T-helper 1 cell treated with Interleukin-12 subunit alpha and Interleukin-12 subunit beta and Interleukin-4 antibody, amounts not matched to agents 30 μg/mL and 1 μg/mL, for 36 hours (primary cell): ENCODE measurements at regions not wholly inside any gene's neighbourhood (a gene's known extent, or its start where the extent isn't known, plus 50 kb on each side); places are given as distances from the start of the nearest gene placed in this dataset.

Experiments used
- H3K27ac Mint-ChIP-seq: one replicate; pipeline ENCODE4 v1.8.0; 2021; ENCODE audit warnings: mild to moderate bottlenecking, mixed read lengths
- H3K27me3 Mint-ChIP-seq: one replicate; pipeline ENCODE4 v1.8.0; 2021; ENCODE audit warnings: low read depth, mixed read lengths
- H3K36me3 Mint-ChIP-seq: one replicate; pipeline ENCODE4 v1.8.0; 2021; ENCODE audit warnings: low read depth, mixed read lengths
- H3K4me1 Mint-ChIP-seq: one replicate; pipeline ENCODE4 v1.8.0; 2021; ENCODE audit warnings: low read depth, mixed read lengths
- H3K4me3 Mint-ChIP-seq: one replicate; pipeline ENCODE4 v1.8.0; 2021; ENCODE audit warnings: mild to moderate bottlenecking, moderate library complexity, mixed read lengths
- H3K9me3 Mint-ChIP-seq: one replicate; pipeline ENCODE4 v1.8.0; 2021; ENCODE audit warnings: mixed read lengths

GRCh38 chr5:68407311-68408239, 192.0 kb downstream of the PIK3R1 start:
- Mint-ChIP-seq H3K36me3 (no peaks in the 10 kb centered on the region), H3K9me3 (no peaks in the 10 kb centered on the region), H3K4me1 (peaks cover 19% of the 10 kb centered on the region), H3K27me3 (peaks cover 4% of the 10 kb centered on the region), H3K4me3 (peak overlapping the region; percentile 59), H3K27ac (peak overlapping the region; percentile 90)

GRCh38 chr5:68408345-68408871, 192.9 kb downstream of the PIK3R1 start:
- Mint-ChIP-seq H3K4me3 (no peak overlapping the region), H3K27ac (no peak overlapping the region), H3K4me1 (peaks cover 17% of the 10 kb centered on the region), H3K27me3 (peaks cover 4% of the 10 kb centered on the region), H3K9me3 (no peaks in the 10 kb centered on the region), H3K36me3 (no peaks in the 10 kb centered on the region)

DNA sequence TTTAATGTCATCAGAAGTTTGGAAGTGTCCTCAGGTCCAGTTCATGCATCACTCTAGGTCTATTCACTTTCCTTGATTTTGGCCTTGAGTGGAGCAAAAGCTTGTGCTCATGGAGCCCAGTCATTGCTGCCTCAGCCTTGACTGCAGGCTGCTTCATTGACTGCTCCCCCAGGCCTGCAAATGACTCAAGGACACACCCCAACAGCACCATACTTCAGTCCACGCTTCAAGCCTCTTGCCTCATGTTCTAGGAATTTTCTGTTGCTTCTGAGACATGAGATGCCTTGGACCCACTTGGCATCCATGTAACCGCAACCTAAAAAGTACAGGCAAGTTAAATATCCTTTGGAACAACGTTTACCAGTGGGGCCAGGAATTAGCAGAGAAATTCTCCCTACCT, 193.7 kb downstream of the PIK3R1 start:
- H3K4me3 Mint-ChIP-seq: no peak overlapping the region
- no peak overlapping the region for H3K27ac Mint-ChIP-seq
- H3K36me3 Mint-ChIP-seq: no peaks in the 10 kb centered on the region
- H3K9me3 Mint-ChIP-seq: no peaks in the 10 kb centered on the region
- H3K4me1 Mint-ChIP-seq: peaks cover 17% of the 10 kb centered on the region
- peaks cover 4% of the 10 kb centered on the region for H3K27me3 Mint-ChIP-seq

- H3K36me3 Mint-ChIP-seq: no peaks in the 10 kb centered on the region
- H3K27me3 Mint-ChIP-seq: peaks cover 8% of the 10 kb centered on the region
- no peak overlapping the region for H3K4me3 Mint-ChIP-seq
- no peak overlapping the region for H3K27ac Mint-ChIP-seq
- peaks cover 21% of the 10 kb centered on the region for H3K4me1 Mint-ChIP-seq
- no peaks in the 10 kb centered on the region for H3K9me3 Mint-ChIP-seq
Measured at GRCh38 chr5:68411161-68411560, 195.6 kb downstream of the PIK3R1 start.

- no peak overlapping the region for H3K4me3 Mint-ChIP-seq
- H3K9me3 Mint-ChIP-seq: no peaks in the 10 kb centered on the region
- H3K4me1 Mint-ChIP-seq: peaks cover 9% of the 10 kb centered on the region
- no peak overlapping the region for H3K27ac Mint-ChIP-seq
- no peaks in the 10 kb centered on the region for H3K36me3 Mint-ChIP-seq
- peaks cover 17% of the 10 kb centered on the region for H3K27me3 Mint-ChIP-seq
Measured at GRCh38 chr5:68415177-68416085, 199.9 kb downstream of the PIK3R1 start.

GRCh38 chr5:68416714-68417113, 201.2 kb downstream of the PIK3R1 start:
- Mint-ChIP-seq H3K4me1 (peaks cover 9% of the 10 kb centered on the region), H3K27ac (no peak overlapping the region), H3K27me3 (peaks cover 23% of the 10 kb centered on the region), H3K4me3 (no peak overlapping the region), H3K9me3 (no peaks in the 10 kb centered on the region), H3K36me3 (no peaks in the 10 kb centered on the region)

DNA sequence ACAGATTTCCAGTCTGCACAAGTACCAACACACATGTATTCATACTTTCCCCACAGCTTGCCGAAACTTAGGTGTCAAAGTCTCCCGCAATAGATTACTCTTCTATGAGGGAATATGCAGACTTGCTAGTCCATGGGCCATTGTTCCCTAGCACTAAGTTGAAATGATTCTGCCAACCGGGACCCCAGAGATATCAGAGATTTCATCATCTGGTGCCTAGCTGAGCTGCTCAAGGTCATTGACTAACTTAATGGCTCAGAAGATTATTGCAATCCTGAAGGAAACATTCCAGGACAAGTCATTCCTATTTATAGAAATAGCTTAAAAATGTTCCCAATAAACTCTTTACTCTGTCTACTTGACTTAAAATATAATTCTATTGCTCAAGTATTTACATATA, 202.6 kb downstream of the PIK3R1 start:
- Mint-ChIP-seq H3K27ac (no peak overlapping the region), H3K36me3 (no peaks in the 10 kb centered on the region), H3K4me3 (no peak overlapping the region), H3K9me3 (no peaks in the 10 kb centered on the region), H3K4me1 (peaks cover 15% of the 10 kb centered on the region), H3K27me3 (peaks cover 29% of the 10 kb centered on the region)

- Mint-ChIP-seq H3K36me3 (no peaks in the 10 kb centered on the region), H3K27ac (no peak overlapping the region), H3K4me3 (no peak overlapping the region), H3K27me3 (peaks cover 29% of the 10 kb centered on the region), H3K4me1 (peaks cover 17% of the 10 kb centered on the region), H3K9me3 (no peaks in the 10 kb centered on the region)
Measured at GRCh38 chr5:68418680-68419079, 203.1 kb downstream of the PIK3R1 start.

GRCh38 chr5:68419081-68419636, 203.6 kb downstream of the PIK3R1 start:
- Mint-ChIP-seq H3K9me3 (no peaks in the 10 kb centered on the region), H3K4me3 (no peak overlapping the region), H3K27ac (no peak overlapping the region), H3K27me3 (peaks cover 29% of the 10 kb centered on the region), H3K36me3 (no peaks in the 10 kb centered on the region), H3K4me1 (peaks cover 19% of the 10 kb centered on the region)

GRCh38 chr5:68419637-68420452, 204.3 kb downstream of the PIK3R1 start:
- Mint-ChIP-seq H3K27ac (no peak overlapping the region), H3K27me3 (peaks cover 29% of the 10 kb centered on the region), H3K4me3 (no peak overlapping the region), H3K9me3 (no peaks in the 10 kb centered on the region), H3K4me1 (peaks cover 23% of the 10 kb centered on the region), H3K36me3 (no peaks in the 10 kb centered on the region)

- no peaks in the 10 kb centered on the region for H3K9me3 Mint-ChIP-seq
- no peak overlapping the region for H3K4me3 Mint-ChIP-seq
- H3K36me3 Mint-ChIP-seq: no peaks in the 10 kb centered on the region
- peaks cover 25% of the 10 kb centered on the region for H3K4me1 Mint-ChIP-seq
- H3K27me3 Mint-ChIP-seq: peaks cover 25% of the 10 kb centered on the region
- H3K27ac Mint-ChIP-seq: no peak overlapping the region
Measured at GRCh38 chr5:68420476-68421344, 205.2 kb downstream of the PIK3R1 start.

DNA sequence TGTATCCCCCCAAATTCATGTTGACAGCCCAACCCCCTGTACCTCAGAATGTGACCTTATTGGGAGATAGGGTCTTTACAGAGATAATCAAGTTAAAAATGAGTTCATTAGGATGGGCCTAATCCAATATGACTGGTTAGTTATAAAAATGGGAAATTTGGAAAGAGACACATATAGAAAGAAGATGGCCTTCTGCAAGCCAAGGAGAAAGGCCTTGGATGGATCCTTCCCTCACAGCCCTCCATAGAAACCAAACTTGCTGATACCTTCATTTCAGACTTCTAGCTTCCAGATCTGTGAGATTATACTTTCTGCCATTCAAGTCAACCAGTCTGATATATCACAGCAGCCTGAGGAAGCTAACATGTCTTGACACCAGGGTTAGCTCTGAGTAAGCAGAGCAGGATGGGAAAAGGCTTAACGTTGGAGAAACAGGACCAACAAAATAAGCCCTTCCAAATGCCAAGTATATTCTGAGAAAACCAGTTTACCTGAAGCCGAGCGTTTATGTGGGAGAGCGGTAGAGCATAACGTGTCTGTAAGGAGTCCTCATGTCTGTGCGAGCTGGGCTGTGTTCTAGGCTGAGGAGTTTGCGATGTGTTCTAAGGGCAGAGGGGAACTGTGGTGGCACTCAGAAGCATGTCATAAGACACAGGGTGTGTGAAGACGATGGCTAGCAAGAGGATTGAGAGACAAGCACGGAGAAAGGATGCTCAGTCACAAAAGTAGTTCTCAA, 206.1 kb downstream of the PIK3R1 start:
- Mint-ChIP-seq H3K4me3 (no peak overlapping the region), H3K36me3 (no peaks in the 10 kb centered on the region), H3K4me1 (peaks cover 24% of the 10 kb centered on the region), H3K27ac (no peak overlapping the region), H3K9me3 (no peaks in the 10 kb centered on the region), H3K27me3 (peaks cover 27% of the 10 kb centered on the region)
